GM12878 (cell line): ENCODE measurements at regions not wholly inside any gene's neighbourhood (a gene's known extent, or its start where the extent isn't known, plus 50 kb on each side); places are given as distances from the start of the nearest gene placed in this dataset.

ENCODE experiments used
- ATAC-seq: fragments of 200-7000 bp; cut with Tn5 transposase; 3 replicates; pipeline ENCODE4 v1.9.1; 2020; ENCODE audit warnings: mild to moderate bottlenecking, moderate library complexity
- BruUV-seq: library from RNA; stranded (reverse); fragments of 400-500 nt; replicated peaks from 2 replicates; lab custom pipeline; 2021; lab: Mats Ljungman, UMichigan
- CTCF ChIA-PET: fragments of 300-600 bp; sonication (Branson Sonifier 250); formaldehyde crosslinking; extraction: SDS; loops from one replicate; lab custom pipeline; 2021; ENCODE audit warnings: inconsistent platforms; lab: Yijun Ruan, JAX
- POLR2A ChIA-PET: fragments of 350-600 bp; formaldehyde crosslinking; extraction: SDS; loops from one replicate; lab custom pipeline; 2021; ENCODE audit warnings: inconsistent platforms; lab: Charles Lee
- RAD21 ChIA-PET: fragments of 300-600 bp; sonication (Branson Sonifier 250); formaldehyde crosslinking; loops from one replicate; lab custom pipeline; 2023; ENCODE audit warnings: antibody characterized with exemption; ENCODE audit not compliant: unreplicated experiment; lab: Charles Lee
- SMC1A ChIA-PET: fragments of 300-600 bp; sonication (Branson Sonifier 250); formaldehyde crosslinking; loops from one replicate; lab custom pipeline; 2023; ENCODE audit not compliant: unreplicated experiment, uncharacterized antibody; lab: Charles Lee
- DNase-seq: peaks from one replicate; pipeline ENCODE4 v3.0.0-alpha.2; 2011; ENCODE audit warnings: low read depth, low spot score
- FAIRE-seq: peaks from 3 replicates; lab custom pipeline; 2011; peaks lifted over from hg19 to GRCh38; lab: Jason Lieb, UNC
- H2AFZ ChIP-seq: 2 replicates; pipeline ENCODE4 v1.6.0; 2011; ENCODE audit warnings: low read depth, low read length, control low read depth; ENCODE audit not compliant: control insufficient read depth
- H3K27ac ChIP-seq: 2 replicates; pipeline ENCODE4 v1.5.1; 2011; ENCODE audit warnings: control low read depth; ENCODE audit not compliant: control insufficient read depth, insufficient read depth
- H3K27me3 ChIP-seq, 2 experiments: replicated peaks in 1 of 2; 2 replicates each; pipeline versions ENCODE4 v1.6.0 to v1.6.1; 2011; ENCODE audit warnings: low read length in 1 of 2; ENCODE audit not compliant: control insufficient read depth in 2 of 2, insufficient read depth in 2 of 2
- H3K36me3 ChIP-seq, 2 experiments: 2 replicates each; pipeline ENCODE4 v1.5.1; 2011; ENCODE audit warnings: low read length in 1 of 2; ENCODE audit not compliant: control insufficient read depth in 2 of 2, insufficient read depth in 2 of 2
- H3K4me1 ChIP-seq: 2 replicates; pipeline ENCODE4 v1.6.1; 2011; ENCODE audit warnings: mild to moderate bottlenecking, low read length, moderate library complexity, mixed read lengths; ENCODE audit not compliant: control insufficient read depth, insufficient read depth
- H3K4me2 ChIP-seq: 2 replicates; pipeline ENCODE4 v1.6.0; 2011; ENCODE audit warnings: control low read depth; ENCODE audit not compliant: control insufficient read depth, insufficient read depth
- H3K4me3 ChIP-seq: fragments of 200-600 bp; sonication (generic); 2 replicates; pipeline ENCODE4 v1.5.1; 2016
- H3K79me2 ChIP-seq: 2 replicates; pipeline ENCODE4 v1.6.0; 2011; ENCODE audit warnings: low read length; ENCODE audit not compliant: control insufficient read depth, insufficient read depth
- H3K9ac ChIP-seq: 2 replicates; pipeline ENCODE4 v1.8.0; 2011; ENCODE audit warnings: low read length, control low read depth, mixed read lengths; ENCODE audit not compliant: control insufficient read depth, insufficient read depth
- H3K9me3 ChIP-seq: replicated peaks from 3 replicates; pipeline ENCODE4 v1.5.1; 2011; ENCODE audit warnings: mild to moderate bottlenecking, low read length; ENCODE audit not compliant: control insufficient read depth, insufficient read depth
- H4K20me1 ChIP-seq: 2 replicates; pipeline ENCODE4 v1.6.0; 2011; ENCODE audit not compliant: control insufficient read depth, insufficient read depth
- ATF7 ChIP-seq: fragments of 450-650 bp; IDR thresholded peaks from 2 replicates; pipeline ENCODE4 v1.6.1; 2016; ENCODE audit warnings: low read depth, mild to moderate bottlenecking
- EED ChIP-seq: sonication (generic); IDR thresholded peaks from 2 replicates; pipeline ENCODE4 v1.6.1; 2016; ENCODE audit warnings: antibody characterized with exemption, low read depth
- MXI1 ChIP-seq: fragments of 150-350 bp; IDR thresholded peaks from 2 replicates; pipeline ENCODE4 v1.6.1; 2011; ENCODE audit warnings: low read depth, mild to moderate bottlenecking, inconsistent platforms, low read length, improper control_type of control experiment
- ZBED1 ChIP-seq: IDR thresholded peaks from 2 replicates; pipeline ENCODE4 v1.6.1; 2016; ENCODE audit warnings: borderline replicate concordance
- ZZZ3 ChIP-seq: IDR thresholded peaks from 2 replicates; pipeline ENCODE4 v1.6.1; 2011; ENCODE audit warnings: low read depth; ENCODE audit not compliant: control insufficient read depth, insufficient read length
- WGBS: methylation state at CpG from one replicate; pipeline ENCODE4 v1.1.6; 2016; ENCODE audit warnings: low lambda C conversion rate; ENCODE audit not compliant: insufficient replicate concordance, insufficient coverage; ENCODE audit errors: missing lambda C conversion rate; 5-methylcytosine and 5-hydroxymethylcytosine counted together
- in situ Hi-C: fragments of 300-500 bp; cut with MboI; formaldehyde crosslinking; loops from 9 replicates; pipeline ENCODE4 v1.14.3; 2018; ENCODE audit warnings: mixed read lengths
- intact Hi-C: fragments of 100-400 bp; cut with micrococcal nuclease; formaldehyde crosslinking; loops from one replicate; pipeline ENCODE4 v1.14.2; 2022; ENCODE audit not compliant: unreplicated experiment
- TF ChIP-seq, protein P1 (sequence below): IDR thresholded peaks from 2 replicates; pipeline ENCODE4 v1.6.1; 2012; ENCODE audit warnings: improper control_type of control experiment, low read depth, low read length; ENCODE audit not compliant: insufficient replicate concordance
- TF ChIP-seq, protein P2 (sequence below): fragments of 450-650 bp; IDR thresholded peaks from 2 replicates; pipeline ENCODE4 v1.6.1; 2017; ENCODE audit warnings: mild to moderate bottlenecking
- TF ChIP-seq, protein P3 (sequence below): IDR thresholded peaks from 2 replicates; pipeline ENCODE4 v1.6.1; 2012; ENCODE audit warnings: low read depth, low read length, improper control_type of control experiment

DNA sequence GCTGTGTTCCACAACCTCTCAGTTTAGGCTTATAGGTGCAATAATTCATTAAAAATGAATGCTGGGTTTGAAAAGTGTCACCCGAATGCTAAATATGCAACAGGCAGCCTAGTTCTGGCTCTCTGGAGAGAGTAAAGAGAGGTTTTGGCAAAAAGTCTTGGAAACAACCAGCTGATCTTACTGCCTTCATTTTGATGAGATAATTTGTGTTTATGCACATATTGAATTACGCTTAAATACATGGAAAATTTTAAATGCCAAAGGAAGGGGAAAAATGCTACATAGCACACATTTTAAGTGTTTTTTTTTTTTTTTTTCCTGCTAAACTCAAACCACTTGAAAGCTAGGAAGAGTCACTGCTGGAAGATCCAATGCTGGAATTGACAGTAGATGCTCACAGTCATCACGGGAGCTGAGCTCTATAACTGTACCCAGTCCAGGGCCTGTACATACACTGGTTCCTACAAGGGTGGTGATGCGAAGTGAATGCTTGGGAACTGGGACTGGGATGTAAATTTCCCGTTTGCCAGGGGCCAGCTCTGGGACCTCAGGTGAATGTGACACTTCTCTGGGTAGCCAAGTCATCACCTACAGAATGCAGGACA, 151.5 kb downstream of the PFKFB3 start (continued):
- TF ChIP-seq, protein P1, sequence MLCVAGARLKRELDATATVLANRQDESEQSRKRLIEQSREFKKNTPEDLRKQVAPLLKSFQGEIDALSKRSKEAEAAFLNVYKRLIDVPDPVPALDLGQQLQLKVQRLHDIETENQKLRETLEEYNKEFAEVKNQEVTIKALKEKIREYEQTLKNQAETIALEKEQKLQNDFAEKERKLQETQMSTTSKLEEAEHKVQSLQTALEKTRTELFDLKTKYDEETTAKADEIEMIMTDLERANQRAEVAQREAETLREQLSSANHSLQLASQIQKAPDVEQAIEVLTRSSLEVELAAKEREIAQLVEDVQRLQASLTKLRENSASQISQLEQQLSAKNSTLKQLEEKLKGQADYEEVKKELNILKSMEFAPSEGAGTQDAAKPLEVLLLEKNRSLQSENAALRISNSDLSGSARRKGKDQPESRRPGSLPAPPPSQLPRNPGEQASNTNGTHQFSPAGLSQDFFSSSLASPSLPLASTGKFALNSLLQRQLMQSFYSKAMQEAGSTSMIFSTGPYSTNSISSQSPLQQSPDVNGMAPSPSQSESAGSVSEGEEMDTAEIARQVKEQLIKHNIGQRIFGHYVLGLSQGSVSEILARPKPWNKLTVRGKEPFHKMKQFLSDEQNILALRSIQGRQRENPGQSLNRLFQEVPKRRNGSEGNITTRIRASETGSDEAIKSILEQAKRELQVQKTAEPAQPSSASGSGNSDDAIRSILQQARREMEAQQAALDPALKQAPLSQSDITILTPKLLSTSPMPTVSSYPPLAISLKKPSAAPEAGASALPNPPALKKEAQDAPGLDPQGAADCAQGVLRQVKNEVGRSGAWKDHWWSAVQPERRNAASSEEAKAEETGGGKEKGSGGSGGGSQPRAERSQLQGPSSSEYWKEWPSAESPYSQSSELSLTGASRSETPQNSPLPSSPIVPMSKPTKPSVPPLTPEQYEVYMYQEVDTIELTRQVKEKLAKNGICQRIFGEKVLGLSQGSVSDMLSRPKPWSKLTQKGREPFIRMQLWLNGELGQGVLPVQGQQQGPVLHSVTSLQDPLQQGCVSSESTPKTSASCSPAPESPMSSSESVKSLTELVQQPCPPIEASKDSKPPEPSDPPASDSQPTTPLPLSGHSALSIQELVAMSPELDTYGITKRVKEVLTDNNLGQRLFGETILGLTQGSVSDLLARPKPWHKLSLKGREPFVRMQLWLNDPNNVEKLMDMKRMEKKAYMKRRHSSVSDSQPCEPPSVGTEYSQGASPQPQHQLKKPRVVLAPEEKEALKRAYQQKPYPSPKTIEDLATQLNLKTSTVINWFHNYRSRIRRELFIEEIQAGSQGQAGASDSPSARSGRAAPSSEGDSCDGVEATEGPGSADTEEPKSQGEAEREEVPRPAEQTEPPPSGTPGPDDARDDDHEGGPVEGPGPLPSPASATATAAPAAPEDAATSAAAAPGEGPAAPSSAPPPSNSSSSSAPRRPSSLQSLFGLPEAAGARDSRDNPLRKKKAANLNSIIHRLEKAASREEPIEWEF: no peak
- no peak for TF ChIP-seq EED

DNA sequence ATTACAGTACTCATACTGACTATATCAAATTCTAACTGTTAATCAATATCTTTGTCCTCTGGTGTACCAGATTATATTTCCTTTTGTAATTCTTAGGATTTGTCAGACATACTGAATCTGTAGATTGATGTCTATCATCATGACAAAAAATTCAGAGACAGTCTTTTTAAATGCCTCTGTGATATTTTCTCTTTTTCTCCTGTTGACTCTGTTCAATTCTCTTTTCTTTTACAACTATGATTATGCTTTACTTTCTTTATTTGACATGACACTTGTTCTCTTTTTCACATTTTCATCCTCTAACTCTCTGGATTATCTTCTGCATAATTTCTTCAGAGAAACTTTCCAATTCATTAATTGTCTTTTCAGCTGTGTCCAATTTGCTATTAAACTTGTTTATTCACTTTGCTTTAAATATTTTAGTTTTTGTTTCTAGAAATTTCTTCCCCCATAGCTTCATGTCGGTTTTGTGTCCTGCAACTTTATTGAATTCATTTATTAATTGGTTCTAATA, 153.6 kb downstream of the PFKFB3 start:
- ATAC-seq: no peak
- no peak for DNase-seq
- RAD21 ChIA-PET: no interaction called here
- Histone ChIP-seq H2AFZ (no peak overlapping the region), H3K4me1 (no peaks in the 10 kb centered on the region), H3K79me2 (no peaks in the 10 kb centered on the region), H3K9me3 (peaks cover 4% of the 10 kb centered on the region; the same call in 2 of the 3 replicates), H3K27me3 (no peaks in the 10 kb centered on the region), H3K4me3 (no peak overlapping the region), H3K9ac (no peak overlapping the region), H4K20me1 (no peaks in the 10 kb centered on the region), H3K36me3 (no peaks in the 10 kb centered on the region), H3K4me2 (no peak overlapping the region), H3K27ac (no peak overlapping the region)
- TF ChIP-seq ATF7 (no peak), MXI1 (no peak), ZZZ3 (no peak), ZBED1 (no peak)
- TF ChIP-seq, protein P2, sequence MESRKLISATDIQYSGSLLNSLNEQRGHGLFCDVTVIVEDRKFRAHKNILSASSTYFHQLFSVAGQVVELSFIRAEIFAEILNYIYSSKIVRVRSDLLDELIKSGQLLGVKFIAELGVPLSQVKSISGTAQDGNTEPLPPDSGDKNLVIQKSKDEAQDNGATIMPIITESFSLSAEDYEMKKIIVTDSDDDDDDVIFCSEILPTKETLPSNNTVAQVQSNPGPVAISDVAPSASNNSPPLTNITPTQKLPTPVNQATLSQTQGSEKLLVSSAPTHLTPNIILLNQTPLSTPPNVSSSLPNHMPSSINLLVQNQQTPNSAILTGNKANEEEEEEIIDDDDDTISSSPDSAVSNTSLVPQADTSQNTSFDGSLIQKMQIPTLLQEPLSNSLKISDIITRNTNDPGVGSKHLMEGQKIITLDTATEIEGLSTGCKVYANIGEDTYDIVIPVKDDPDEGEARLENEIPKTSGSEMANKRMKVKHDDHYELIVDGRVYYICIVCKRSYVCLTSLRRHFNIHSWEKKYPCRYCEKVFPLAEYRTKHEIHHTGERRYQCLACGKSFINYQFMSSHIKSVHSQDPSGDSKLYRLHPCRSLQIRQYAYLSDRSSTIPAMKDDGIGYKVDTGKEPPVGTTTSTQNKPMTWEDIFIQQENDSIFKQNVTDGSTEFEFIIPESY: no peak
- TF ChIP-seq, protein P3, sequence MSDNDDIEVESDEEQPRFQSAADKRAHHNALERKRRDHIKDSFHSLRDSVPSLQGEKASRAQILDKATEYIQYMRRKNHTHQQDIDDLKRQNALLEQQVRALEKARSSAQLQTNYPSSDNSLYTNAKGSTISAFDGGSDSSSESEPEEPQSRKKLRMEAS: no peak
- no TSS peak for BruUV-seq
- 4% methylated on average over 1 of the region's 1 CpG for WGBS
- CTCF ChIA-PET: no interaction called here
- SMC1A ChIA-PET: interaction anchor here (0.9 kb wide), 1 partner anchor 43 kb away, joined by 3 read pairs; no protein-coding TSS in a partner anchor
- intact Hi-C loops (no loop called here), in situ Hi-C loops (no loop called here)
- no peak for FAIRE-seq
- POLR2A ChIA-PET: no interaction called here
